Fibroblast of lung (primary cell): ENCODE measurements at regions not wholly inside any gene's neighbourhood (a gene's known extent, or its start where the extent isn't known, plus 50 kb on each side); places are given as distances from the start of the nearest gene placed in this dataset.

Experiments used
- DNase-seq, 2 donors: peaks; one replicate each; pipeline versions ENCODE4 v3.0.0 to v3.0.0-alpha.2; 2010; ENCODE audit warnings: low read depth in 2 of 2
- H2AFZ ChIP-seq: 2 replicates; pipeline ENCODE4 v1.5.1; 2012; ENCODE audit warnings: low read length, control low read depth, inconsistent platforms
- H3K27ac ChIP-seq: 2 replicates; pipeline ENCODE4 v1.5.1; 2011; ENCODE audit warnings: low read length, control low read depth; ENCODE audit not compliant: insufficient read depth
- H3K27me3 ChIP-seq: 2 replicates; pipeline ENCODE4 v1.5.1; 2011; ENCODE audit warnings: mild to moderate bottlenecking, low read length; ENCODE audit not compliant: control insufficient read depth, insufficient read depth
- H3K36me3 ChIP-seq: 2 replicates; pipeline ENCODE4 v1.5.1; 2011; ENCODE audit warnings: low read length; ENCODE audit not compliant: control insufficient read depth, insufficient read depth
- H3K4me1 ChIP-seq: 2 replicates; pipeline ENCODE4 v1.5.1; 2011; ENCODE audit warnings: low read length; ENCODE audit not compliant: control insufficient read depth, insufficient read depth; ENCODE audit errors: extremely low read depth
- H3K4me2 ChIP-seq: 2 replicates; pipeline ENCODE4 v1.5.1; 2011; ENCODE audit warnings: low read length, control low read depth; ENCODE audit not compliant: insufficient read depth; ENCODE audit errors: extremely low read depth
- H3K4me3 ChIP-seq, 4 experiments: fragments of 200-600 bp in 1 of 4; sonication (generic) in 1 of 4; replicated peaks in 1 of 4; 2 replicates each; pipeline ENCODE4 v1.5.1; 2011 to 2016; ENCODE audit warnings: low read length in 4 of 4, low read depth in 3 of 4, mild to moderate bottlenecking in 3 of 4, control low read depth in 2 of 4, inconsistent platforms in 1 of 4, mixed read lengths in 1 of 4; ENCODE audit not compliant: insufficient read depth in 1 of 4; ENCODE audit errors: control extremely low read depth in 1 of 4
- H3K79me2 ChIP-seq: 2 replicates; pipeline ENCODE4 v1.5.1; 2012; ENCODE audit warnings: mild to moderate bottlenecking, low read length, inconsistent platforms; ENCODE audit not compliant: control insufficient read depth, insufficient read depth
- H3K9ac ChIP-seq: 2 replicates; pipeline ENCODE4 v1.5.1; 2011; ENCODE audit warnings: mild to moderate bottlenecking, low read length, control low read depth; ENCODE audit not compliant: insufficient read depth
- H3K9me3 ChIP-seq: 2 replicates; pipeline ENCODE4 v1.5.1; 2012; ENCODE audit warnings: low read depth, low read length; ENCODE audit not compliant: control insufficient read depth, insufficient read depth
- H4K20me1 ChIP-seq: 2 replicates; pipeline ENCODE4 v1.5.1; 2011; ENCODE audit warnings: low read length; ENCODE audit not compliant: control insufficient read depth, insufficient read depth; ENCODE audit errors: extremely low read depth
- CTCF ChIP-seq, 2 donors: IDR thresholded peaks in 1 of 2; conservative IDR thresholded peaks in 1 of 2; 1 replicate in 1 of 2; 2 replicates in 1 of 2; pipeline ENCODE4 v1.5.1; 2011 to 2012; ENCODE audit warnings: low read length in 2 of 2, control low read depth in 1 of 2, inconsistent platforms in 1 of 2, low read depth in 1 of 2, mild to moderate bottlenecking in 1 of 2
- EZH2 ChIP-seq: IDR thresholded peaks from 2 replicates; pipeline ENCODE4 v1.5.1; 2012; ENCODE audit warnings: low read length, control low read depth, mild to moderate bottlenecking; ENCODE audit errors: missing control alignments

GRCh38 chr2:100743741-100744140 is 76.2 kb upstream of the NPAS2 start:
- no peak overlapping the region for H3K4me3 ChIP-seq
- no peak overlapping the region for H2AFZ ChIP-seq
- H3K27me3 ChIP-seq = no peaks in the 10 kb centered on the region
- H3K36me3 ChIP-seq = no peaks in the 10 kb centered on the region
- no peaks in the 10 kb centered on the region for H4K20me1 ChIP-seq
- TF ChIP-seq CTCF (conservative IDR thresholded peaks at IDR 0.05 in 1 of 2, IDR thresholded peaks at IDR 0.05 in 1 of 2; ENCODE audit: low read depth in 1 of 2, low read length in 2 of 2) = no peak
- TF ChIP-seq EZH2 = no peak
- H3K9ac ChIP-seq = no peak overlapping the region
- no peak overlapping the region for H3K27ac ChIP-seq
- H3K9me3 ChIP-seq = no peaks in the 10 kb centered on the region
- peaks cover 16% of the 10 kb centered on the region for H3K4me1 ChIP-seq
- no peak overlapping the region for H3K4me2 ChIP-seq
- no peaks in the 10 kb centered on the region for H3K79me2 ChIP-seq
- DNase-seq = peak in 1 of 2 donors; percentile 25

DNA sequence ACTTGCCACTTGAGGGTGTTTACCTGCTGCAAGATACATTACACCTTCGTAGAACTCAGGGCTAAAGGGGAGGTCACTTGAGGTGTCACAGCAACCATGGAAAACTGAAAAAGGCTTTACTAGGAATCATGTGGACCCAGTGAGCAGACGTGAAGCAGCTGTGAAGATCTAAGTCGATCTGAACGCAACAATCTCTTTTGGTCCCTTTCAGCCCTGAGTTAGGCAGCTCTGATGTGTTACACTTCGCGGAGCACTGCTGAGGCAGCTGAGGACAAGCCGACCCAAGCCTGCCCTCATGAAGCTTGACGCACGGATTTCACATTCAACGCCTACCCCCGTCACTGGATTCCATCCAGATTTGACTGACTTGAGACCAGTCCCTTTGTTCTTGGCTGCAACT is 75.8 kb upstream of the NPAS2 start:
- H3K27ac ChIP-seq = no peak overlapping the region

GRCh38 chr2:100744589-100744988 is 75.3 kb upstream of the NPAS2 start:
- no peak overlapping the region for H3K4me2 ChIP-seq
- H3K4me1 ChIP-seq = peaks cover 16% of the 10 kb centered on the region
- no peak overlapping the region for H2AFZ ChIP-seq
- H3K27ac ChIP-seq = no peak overlapping the region
- H3K79me2 ChIP-seq = no peaks in the 10 kb centered on the region
- no peak for TF ChIP-seq CTCF (conservative IDR thresholded peaks at IDR 0.05 in 1 of 2, IDR thresholded peaks at IDR 0.05 in 1 of 2; ENCODE audit: low read depth in 1 of 2, low read length in 2 of 2)
- no peak for TF ChIP-seq EZH2
- no peaks in the 10 kb centered on the region for H3K36me3 ChIP-seq
- no peak overlapping the region for H3K9ac ChIP-seq
- H4K20me1 ChIP-seq = no peaks in the 10 kb centered on the region
- no peak overlapping the region for H3K4me3 ChIP-seq
- H3K9me3 ChIP-seq = no peaks in the 10 kb centered on the region
- no peaks in the 10 kb centered on the region for H3K27me3 ChIP-seq
- DNase-seq = peak; percentile 44 to 71

More for the DNA sequence above, 75.8 kb upstream of the NPAS2 start:
- Histone ChIP-seq H2AFZ (no peak overlapping the region), H3K9me3 (no peaks in the 10 kb centered on the region), H3K27me3 (no peaks in the 10 kb centered on the region), H3K36me3 (no peaks in the 10 kb centered on the region), H3K9ac (no peak overlapping the region), H3K4me3 (no peak overlapping the region), H3K4me1 (peaks cover 16% of the 10 kb centered on the region), H4K20me1 (no peaks in the 10 kb centered on the region), H3K79me2 (no peaks in the 10 kb centered on the region), H3K4me2 (no peak overlapping the region)
- TF ChIP-seq EZH2 (no peak), CTCF (conservative IDR thresholded peaks at IDR 0.05 in 1 of 2, IDR thresholded peaks at IDR 0.05 in 1 of 2; ENCODE audit: low read depth in 1 of 2, low read length in 2 of 2) (no peak)
- DNase-seq = peak in 1 of 2 donors; percentile 24
